SK-N-SH treated with all-trans-retinoic acid at 6 μM for 48 hours (cell line): ENCODE measurements at regions not wholly inside any gene's neighbourhood (a gene's known extent, or its start where the extent isn't known, plus 50 kb on each side); places are given as distances from the start of the nearest gene placed in this dataset.

Source experiments
- ATAC-seq: fragments of 200-7000 bp; cut with Tn5 transposase; 3 replicates; pipeline ENCODE4 v1.9.1; 2020; ENCODE audit warnings: mild to moderate bottlenecking, moderate library complexity
- ARNTL ChIP-seq: fragments of 450-650 bp; formaldehyde crosslinking; IDR thresholded peaks from 2 replicates; pipeline ENCODE4 v1.5.0; 2020; ENCODE audit warnings: low read depth, mild to moderate bottlenecking, moderate library complexity, borderline replicate concordance
- BACH2 ChIP-seq: fragments of 250-450 bp; sonication (Bioruptor Pico); IDR thresholded peaks from 2 replicates; pipeline ENCODE4 v1.9.0; 2021; ENCODE audit warnings: mild to moderate bottlenecking, borderline replicate concordance
- CSDC2 ChIP-seq: fragments of 250-450 bp; sonication (Bioruptor Pico); IDR thresholded peaks from 2 replicates; pipeline ENCODE4 v1.5.0; 2020; ENCODE audit warnings: mild to moderate bottlenecking, moderate library complexity
- ESRRG ChIP-seq: fragments of 250-450 bp; sonication (Bioruptor Pico); IDR thresholded peaks from 2 replicates; pipeline ENCODE4 v1.6.1; 2021; ENCODE audit warnings: mild to moderate bottlenecking
- GLIS3 ChIP-seq: fragments of 250-450 bp; sonication (Bioruptor Pico); IDR thresholded peaks from 2 replicates; pipeline ENCODE4 v1.5.0; 2020; ENCODE audit warnings: mild to moderate bottlenecking, moderate library complexity
- ISL1 ChIP-seq: fragments of 250-450 bp; sonication (Bioruptor Pico); IDR thresholded peaks from 2 replicates; pipeline ENCODE4 v2.1.2; 2022; ENCODE audit warnings: mild to moderate bottlenecking, moderate library complexity
- OSR1 ChIP-seq: fragments of 250-450 bp; sonication (Bioruptor Pico); IDR thresholded peaks from 2 replicates; pipeline ENCODE4 v1.8.0; 2022; ENCODE audit warnings: moderate library complexity, mild to moderate bottlenecking, inconsistent platforms
- PPARA ChIP-seq: fragments of 250-450 bp; sonication (Bioruptor Pico); IDR thresholded peaks from 2 replicates; pipeline ENCODE4 v1.5.0; 2020; ENCODE audit warnings: mild to moderate bottlenecking, borderline replicate concordance
- RARB ChIP-seq: fragments of 250-450 bp; sonication (Bioruptor Pico); IDR thresholded peaks from 2 replicates; pipeline ENCODE4 v1.8.0; 2021; ENCODE audit warnings: mild to moderate bottlenecking, moderate library complexity
- SNAI2 ChIP-seq: fragments of 250-450 bp; sonication (Bioruptor Pico); IDR thresholded peaks from 2 replicates; pipeline ENCODE4 v1.5.0; 2020; ENCODE audit warnings: mild to moderate bottlenecking, moderate library complexity
- TCF4 ChIP-seq: fragments of 250-450 bp; sonication (Bioruptor Pico); IDR thresholded peaks from 2 replicates; pipeline ENCODE4 v1.8.0; 2021; ENCODE audit warnings: mild to moderate bottlenecking, moderate library complexity, borderline replicate concordance
- TOX ChIP-seq: fragments of 250-450 bp; sonication (Bioruptor Pico); IDR thresholded peaks from 2 replicates; pipeline ENCODE4 v1.8.0; 2021; ENCODE audit warnings: mild to moderate bottlenecking, moderate library complexity, borderline replicate concordance
- ZC3H10 ChIP-seq: fragments of 250-450 bp; sonication (Bioruptor Pico); IDR thresholded peaks from 2 replicates; pipeline ENCODE4 v1.5.1; 2021; ENCODE audit warnings: mild to moderate bottlenecking, moderate library complexity
- ZFP3 ChIP-seq: fragments of 250-450 bp; sonication (Bioruptor Pico); IDR thresholded peaks from 2 replicates; pipeline ENCODE4 v1.5.0; 2020; ENCODE audit warnings: mild to moderate bottlenecking, moderate library complexity
- ZFP30 ChIP-seq: fragments of 450-650 bp; formaldehyde crosslinking; IDR thresholded peaks from 2 replicates; pipeline ENCODE4 v1.5.0; 2022; ENCODE audit warnings: mild to moderate bottlenecking, moderate library complexity
- ZNF565 ChIP-seq: fragments of 450-650 bp; formaldehyde crosslinking; conservative IDR thresholded peaks from 2 replicates; pipeline ENCODE4 v1.5.0; 2020; ENCODE audit warnings: low read depth, mild to moderate bottlenecking, moderate library complexity
- ZNF8 ChIP-seq: fragments of 450-650 bp; formaldehyde crosslinking; IDR thresholded peaks from 2 replicates; pipeline ENCODE4 v1.5.0; 2020; ENCODE audit warnings: mild to moderate bottlenecking, moderate library complexity
- TF ChIP-seq, protein P1 (sequence below): fragments of 250-450 bp; sonication (Bioruptor Pico); IDR thresholded peaks from 2 replicates; pipeline ENCODE4 v1.5.1; 2021; ENCODE audit warnings: mild to moderate bottlenecking, moderate library complexity
- TF ChIP-seq, protein P2 (sequence below): fragments of 250-450 bp; sonication (Bioruptor Pico); IDR thresholded peaks from 2 replicates; pipeline ENCODE4 v1.8.0; 2020; ENCODE audit warnings: mild to moderate bottlenecking, moderate library complexity, borderline replicate concordance
- TF ChIP-seq, protein P3 (sequence below): fragments of 250-450 bp; sonication (Bioruptor Pico); IDR thresholded peaks from 2 replicates; pipeline ENCODE4 v1.5.0; 2020; ENCODE audit warnings: mild to moderate bottlenecking, moderate library complexity
- TF ChIP-seq, protein P4 (sequence below): fragments of 250-450 bp; sonication (Bioruptor Pico); IDR thresholded peaks from 2 replicates; pipeline ENCODE4 v1.8.0; 2021; ENCODE audit warnings: low read depth, mild to moderate bottlenecking, moderate library complexity, borderline replicate concordance

DNA sequence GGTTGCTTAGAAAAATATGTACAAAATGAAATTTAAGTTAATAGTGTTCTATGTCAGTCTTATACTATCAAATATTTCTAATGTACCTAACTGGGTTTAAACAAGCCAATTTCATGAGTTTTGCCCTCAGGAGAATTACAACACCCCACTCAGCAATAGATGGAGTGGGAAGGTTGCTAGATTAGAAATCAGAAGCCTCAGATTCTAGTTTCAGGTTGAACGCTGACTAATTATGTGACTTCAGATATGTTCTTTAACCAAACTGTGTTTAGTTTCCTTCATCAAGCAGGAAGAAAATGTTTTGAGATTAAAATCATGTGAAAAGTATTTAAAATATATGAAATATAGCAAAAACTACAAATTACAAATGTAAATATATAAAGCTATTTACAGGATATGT lies 133.8 kb upstream of the KCNH7 start:
- no peak for TF ChIP-seq ARNTL (CRISPR knock-in tag)
- no peak for TF ChIP-seq ZFP30 (CRISPR knock-in tag)
- TF ChIP-seq OSR1 = no peak
- TF ChIP-seq ESRRG (CRISPR knock-in tag) = no peak
- no peak for TF ChIP-seq PPARA
- TF ChIP-seq ZC3H10 (CRISPR knock-in tag) = no peak
- TF ChIP-seq RARB = no peak
- no peak for TF ChIP-seq ZFP3
- TF ChIP-seq SNAI2 = no peak
- TF ChIP-seq ISL1 = no peak
- TF ChIP-seq TCF4 (CRISPR knock-in tag) = no peak
- TF ChIP-seq, protein P1, sequence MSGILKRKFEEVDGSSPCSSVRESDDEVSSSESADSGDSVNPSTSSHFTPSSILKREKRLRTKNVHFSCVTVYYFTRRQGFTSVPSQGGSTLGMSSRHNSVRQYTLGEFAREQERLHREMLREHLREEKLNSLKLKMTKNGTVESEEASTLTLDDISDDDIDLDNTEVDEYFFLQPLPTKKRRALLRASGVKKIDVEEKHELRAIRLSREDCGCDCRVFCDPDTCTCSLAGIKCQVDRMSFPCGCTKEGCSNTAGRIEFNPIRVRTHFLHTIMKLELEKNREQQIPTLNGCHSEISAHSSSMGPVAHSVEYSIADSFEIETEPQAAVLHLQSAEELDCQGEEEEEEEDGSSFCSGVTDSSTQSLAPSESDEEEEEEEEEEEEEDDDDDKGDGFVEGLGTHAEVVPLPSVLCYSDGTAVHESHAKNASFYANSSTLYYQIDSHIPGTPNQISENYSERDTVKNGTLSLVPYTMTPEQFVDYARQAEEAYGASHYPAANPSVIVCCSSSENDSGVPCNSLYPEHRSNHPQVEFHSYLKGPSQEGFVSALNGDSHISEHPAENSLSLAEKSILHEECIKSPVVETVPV (CRISPR knock-in tag) = no peak
- TF ChIP-seq GLIS3 = no peak
- TF ChIP-seq, protein P2, sequence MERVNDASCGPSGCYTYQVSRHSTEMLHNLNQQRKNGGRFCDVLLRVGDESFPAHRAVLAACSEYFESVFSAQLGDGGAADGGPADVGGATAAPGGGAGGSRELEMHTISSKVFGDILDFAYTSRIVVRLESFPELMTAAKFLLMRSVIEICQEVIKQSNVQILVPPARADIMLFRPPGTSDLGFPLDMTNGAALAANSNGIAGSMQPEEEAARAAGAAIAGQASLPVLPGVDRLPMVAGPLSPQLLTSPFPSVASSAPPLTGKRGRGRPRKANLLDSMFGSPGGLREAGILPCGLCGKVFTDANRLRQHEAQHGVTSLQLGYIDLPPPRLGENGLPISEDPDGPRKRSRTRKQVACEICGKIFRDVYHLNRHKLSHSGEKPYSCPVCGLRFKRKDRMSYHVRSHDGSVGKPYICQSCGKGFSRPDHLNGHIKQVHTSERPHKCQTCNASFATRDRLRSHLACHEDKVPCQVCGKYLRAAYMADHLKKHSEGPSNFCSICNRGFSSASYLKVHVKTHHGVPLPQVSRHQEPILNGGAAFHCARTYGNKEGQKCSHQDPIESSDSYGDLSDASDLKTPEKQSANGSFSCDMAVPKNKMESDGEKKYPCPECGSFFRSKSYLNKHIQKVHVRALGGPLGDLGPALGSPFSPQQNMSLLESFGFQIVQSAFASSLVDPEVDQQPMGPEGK (CRISPR knock-in tag) = no peak
- TF ChIP-seq ZNF565 (CRISPR knock-in tag) = no peak
- TF ChIP-seq, all 23 proteins: peak for 0
- ATAC-seq = no peak

DNA sequence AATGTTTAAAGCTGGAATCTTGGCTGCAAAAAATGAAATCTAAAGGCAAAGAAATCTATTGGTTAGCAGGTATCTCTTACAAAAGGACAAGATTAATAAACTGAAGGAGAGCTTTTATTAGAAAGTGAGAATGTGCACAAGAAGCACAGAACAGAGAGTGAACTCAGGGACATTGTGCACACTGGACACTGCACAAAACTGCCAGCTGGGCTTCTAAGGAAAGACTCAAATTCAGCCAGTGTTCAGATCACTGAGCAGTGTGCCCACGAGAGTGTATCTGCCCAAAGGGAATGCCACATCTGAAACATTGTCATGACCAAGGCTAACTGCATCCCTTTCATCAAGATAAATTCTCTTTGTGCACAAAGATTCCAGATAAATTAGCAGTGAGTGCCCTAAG lies 129.7 kb upstream of the KCNH7 start:
- TF ChIP-seq, protein P3, sequence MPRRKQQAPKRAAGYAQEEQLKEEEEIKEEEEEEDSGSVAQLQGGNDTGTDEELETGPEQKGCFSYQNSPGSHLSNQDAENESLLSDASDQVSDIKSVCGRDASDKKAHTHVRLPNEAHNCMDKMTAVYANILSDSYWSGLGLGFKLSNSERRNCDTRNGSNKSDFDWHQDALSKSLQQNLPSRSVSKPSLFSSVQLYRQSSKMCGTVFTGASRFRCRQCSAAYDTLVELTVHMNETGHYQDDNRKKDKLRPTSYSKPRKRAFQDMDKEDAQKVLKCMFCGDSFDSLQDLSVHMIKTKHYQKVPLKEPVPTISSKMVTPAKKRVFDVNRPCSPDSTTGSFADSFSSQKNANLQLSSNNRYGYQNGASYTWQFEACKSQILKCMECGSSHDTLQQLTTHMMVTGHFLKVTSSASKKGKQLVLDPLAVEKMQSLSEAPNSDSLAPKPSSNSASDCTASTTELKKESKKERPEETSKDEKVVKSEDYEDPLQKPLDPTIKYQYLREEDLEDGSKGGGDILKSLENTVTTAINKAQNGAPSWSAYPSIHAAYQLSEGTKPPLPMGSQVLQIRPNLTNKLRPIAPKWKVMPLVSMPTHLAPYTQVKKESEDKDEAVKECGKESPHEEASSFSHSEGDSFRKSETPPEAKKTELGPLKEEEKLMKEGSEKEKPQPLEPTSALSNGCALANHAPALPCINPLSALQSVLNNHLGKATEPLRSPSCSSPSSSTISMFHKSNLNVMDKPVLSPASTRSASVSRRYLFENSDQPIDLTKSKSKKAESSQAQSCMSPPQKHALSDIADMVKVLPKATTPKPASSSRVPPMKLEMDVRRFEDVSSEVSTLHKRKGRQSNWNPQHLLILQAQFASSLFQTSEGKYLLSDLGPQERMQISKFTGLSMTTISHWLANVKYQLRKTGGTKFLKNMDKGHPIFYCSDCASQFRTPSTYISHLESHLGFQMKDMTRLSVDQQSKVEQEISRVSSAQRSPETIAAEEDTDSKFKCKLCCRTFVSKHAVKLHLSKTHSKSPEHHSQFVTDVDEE = no peak
- TF ChIP-seq ZFP3 (no peak), CSDC2 (CRISPR knock-in tag) (no peak), RARB (no peak), TOX (CRISPR knock-in tag) (no peak), BACH2 (CRISPR knock-in tag) (no peak), ZC3H10 (CRISPR knock-in tag) (no peak), ZNF565 (CRISPR knock-in tag) (no peak), ZNF8 (CRISPR knock-in tag) (no peak), ISL1 (no peak), OSR1 (no peak), ESRRG (CRISPR knock-in tag) (no peak), PPARA (no peak), SNAI2 (no peak), ARNTL (CRISPR knock-in tag) (no peak), TCF4 (CRISPR knock-in tag) (no peak), ZFP30 (CRISPR knock-in tag) (no peak)
- TF ChIP-seq, protein P1 (CRISPR knock-in tag) = no peak
- TF ChIP-seq, protein P2 (CRISPR knock-in tag) = no peak
- TF ChIP-seq, protein P4, sequence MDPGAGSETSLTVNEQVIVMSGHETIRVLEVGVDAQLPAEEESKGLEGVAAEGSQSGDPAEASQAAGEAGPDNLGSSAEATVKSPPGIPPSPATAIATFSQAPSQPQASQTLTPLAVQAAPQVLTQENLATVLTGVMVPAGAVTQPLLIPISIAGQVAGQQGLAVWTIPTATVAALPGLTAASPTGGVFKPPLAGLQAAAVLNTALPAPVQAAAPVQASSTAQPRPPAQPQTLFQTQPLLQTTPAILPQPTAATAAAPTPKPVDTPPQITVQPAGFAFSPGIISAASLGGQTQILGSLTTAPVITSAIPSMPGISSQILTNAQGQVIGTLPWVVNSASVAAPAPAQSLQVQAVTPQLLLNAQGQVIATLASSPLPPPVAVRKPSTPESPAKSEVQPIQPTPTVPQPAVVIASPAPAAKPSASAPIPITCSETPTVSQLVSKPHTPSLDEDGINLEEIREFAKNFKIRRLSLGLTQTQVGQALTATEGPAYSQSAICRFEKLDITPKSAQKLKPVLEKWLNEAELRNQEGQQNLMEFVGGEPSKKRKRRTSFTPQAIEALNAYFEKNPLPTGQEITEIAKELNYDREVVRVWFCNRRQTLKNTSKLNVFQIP (CRISPR knock-in tag) = no peak
- no peak for ATAC-seq
